ENCODE measurements at regions not wholly inside any gene's neighbourhood (a gene's known extent, or its start where the extent isn't known, plus 50 kb on each side); places are given as distances from the start of the nearest gene placed in this dataset.

- H3K4me1 Mint-ChIP-seq (ENCODE audit: low read depth) = no peaks in the 10 kb centered on the region
- DNase-seq (ENCODE audit: low spot score) = no peak
- H3K36me3 Mint-ChIP-seq (ENCODE audit: low read depth) = no peaks in the 10 kb centered on the region
- H3K4me3 Mint-ChIP-seq (ENCODE audit: low read depth) = no peak overlapping the region
- intact Hi-C loops (cut with micrococcal nuclease) = no loop called here
- no peaks in the 10 kb centered on the region for H3K9me3 Mint-ChIP-seq
- peaks cover 8% of the 10 kb centered on the region for H3K27me3 Mint-ChIP-seq (ENCODE audit: low read depth)
- no peak overlapping the region for H3K27ac Mint-ChIP-seq
Measured at GRCh38 chr5:152499814-152500535, 94.9 kb upstream of the NMUR2 start.

GRCh38 chr5:152501294-152501693 is 96.2 kb upstream of the NMUR2 start:
- intact Hi-C loops (cut with micrococcal nuclease) = no loop called here
- no peaks in the 10 kb centered on the region for H3K36me3 Mint-ChIP-seq (ENCODE audit: low read depth)
- no peak for DNase-seq (ENCODE audit: low spot score)
- H3K4me3 Mint-ChIP-seq (ENCODE audit: low read depth) = no peak overlapping the region
- peaks cover 2% of the 10 kb centered on the region for H3K27me3 Mint-ChIP-seq (ENCODE audit: low read depth)
- H3K9me3 Mint-ChIP-seq = no peaks in the 10 kb centered on the region
- no peak overlapping the region for H3K27ac Mint-ChIP-seq
- H3K4me1 Mint-ChIP-seq (ENCODE audit: low read depth) = peaks cover 2% of the 10 kb centered on the region

- DNase-seq (ENCODE audit: low spot score) = no peak
- intact Hi-C loops (cut with micrococcal nuclease) = no loop called here
Measured at GRCh38 chr5:152503206-152503605, 98.1 kb upstream of the NMUR2 start.

GRCh38 chr5:152505442-152506042 is 100.5 kb upstream of the NMUR2 start:
- intact Hi-C loops (cut with micrococcal nuclease) = no loop called here
- Mint-ChIP-seq H3K36me3 (ENCODE audit: low read depth) (no peaks in the 10 kb centered on the region), H3K27me3 (ENCODE audit: low read depth) (peaks cover 6% of the 10 kb centered on the region), H3K4me1 (ENCODE audit: low read depth) (peaks cover 4% of the 10 kb centered on the region), H3K9me3 (no peaks in the 10 kb centered on the region), H3K27ac (no peak overlapping the region), H3K4me3 (ENCODE audit: low read depth) (no peak overlapping the region)
- no peak for DNase-seq (ENCODE audit: low spot score)

More at GRCh38 chr5:152503206-152503605, 98.1 kb upstream of the NMUR2 start:
- no peaks in the 10 kb centered on the region for H3K36me3 Mint-ChIP-seq (ENCODE audit: low read depth)
- peaks cover 4% of the 10 kb centered on the region for H3K27me3 Mint-ChIP-seq (ENCODE audit: low read depth)
- no peak overlapping the region for H3K27ac Mint-ChIP-seq
- H3K4me1 Mint-ChIP-seq (ENCODE audit: low read depth) = peaks cover 2% of the 10 kb centered on the region
- no peak overlapping the region for H3K4me3 Mint-ChIP-seq (ENCODE audit: low read depth)
- no peaks in the 10 kb centered on the region for H3K9me3 Mint-ChIP-seq

GRCh38 chr5:152511120-152511519 is 106.0 kb upstream of the NMUR2 start:
- intact Hi-C loops (cut with micrococcal nuclease) = no loop called here
- no peak overlapping the region for H3K4me3 Mint-ChIP-seq (ENCODE audit: low read depth)
- no peaks in the 10 kb centered on the region for H3K36me3 Mint-ChIP-seq (ENCODE audit: low read depth)
- peaks cover 2% of the 10 kb centered on the region for H3K4me1 Mint-ChIP-seq (ENCODE audit: low read depth)
- no peaks in the 10 kb centered on the region for H3K9me3 Mint-ChIP-seq
- H3K27me3 Mint-ChIP-seq (ENCODE audit: low read depth) = peaks cover 14% of the 10 kb centered on the region
- H3K27ac Mint-ChIP-seq = no peak overlapping the region
- DNase-seq (ENCODE audit: low spot score) = no peak

GRCh38 chr5:152511531-152512132 is 106.6 kb upstream of the NMUR2 start:
- Mint-ChIP-seq H3K27ac (no peak overlapping the region), H3K27me3 (ENCODE audit: low read depth) (peaks cover 14% of the 10 kb centered on the region), H3K9me3 (no peaks in the 10 kb centered on the region), H3K36me3 (ENCODE audit: low read depth) (no peaks in the 10 kb centered on the region), H3K4me1 (ENCODE audit: low read depth) (peaks cover 2% of the 10 kb centered on the region), H3K4me3 (ENCODE audit: low read depth) (no peak overlapping the region)
- intact Hi-C loops (cut with micrococcal nuclease) = no loop called here
- DNase-seq (ENCODE audit: low spot score) = no peak

GRCh38 chr5:152514827-152515397 is 109.8 kb upstream of the NMUR2 start:
- no peak overlapping the region for H3K27ac Mint-ChIP-seq
- peaks cover 8% of the 10 kb centered on the region for H3K27me3 Mint-ChIP-seq (ENCODE audit: low read depth)
- H3K4me3 Mint-ChIP-seq (ENCODE audit: low read depth) = no peak overlapping the region
- DNase-seq (ENCODE audit: low spot score) = no peak
- intact Hi-C loops (cut with micrococcal nuclease) = no loop called here
- no peaks in the 10 kb centered on the region for H3K36me3 Mint-ChIP-seq (ENCODE audit: low read depth)
- H3K4me1 Mint-ChIP-seq (ENCODE audit: low read depth) = peaks cover under 1% of the 10 kb centered on the region
- no peaks in the 10 kb centered on the region for H3K9me3 Mint-ChIP-seq

GRCh38 chr5:152523964-152524363 is 118.9 kb upstream of the NMUR2 start:
- no peak overlapping the region for H3K27ac Mint-ChIP-seq
- peaks cover 19% of the 10 kb centered on the region for H3K4me1 Mint-ChIP-seq (ENCODE audit: low read depth)
- no peak overlapping the region for H3K4me3 Mint-ChIP-seq (ENCODE audit: low read depth)
- no peaks in the 10 kb centered on the region for H3K9me3 Mint-ChIP-seq
- H3K36me3 Mint-ChIP-seq (ENCODE audit: low read depth) = no peaks in the 10 kb centered on the region
- peaks cover 25% of the 10 kb centered on the region for H3K27me3 Mint-ChIP-seq (ENCODE audit: low read depth)
- DNase-seq (ENCODE audit: low spot score) = no peak
- intact Hi-C loops (cut with micrococcal nuclease) = loop anchor here (10.0 kb wide), 1 partner anchor 831 kb away; no protein-coding TSS in a partner anchor

- intact Hi-C loops (cut with micrococcal nuclease) = loop anchor here (10.0 kb wide), 1 partner anchor 827 kb away; no protein-coding TSS in a partner anchor
- Mint-ChIP-seq H3K27ac (peak overlapping the region; percentile 77), H3K27me3 (ENCODE audit: low read depth) (peaks cover 22% of the 10 kb centered on the region), H3K9me3 (no peaks in the 10 kb centered on the region), H3K4me1 (ENCODE audit: low read depth) (peaks cover 23% of the 10 kb centered on the region), H3K4me3 (ENCODE audit: low read depth) (peak overlapping the region; percentile 50), H3K36me3 (ENCODE audit: low read depth) (no peaks in the 10 kb centered on the region)
- no peak for DNase-seq (ENCODE audit: low spot score)
Measured at GRCh38 chr5:152527358-152528052, 122.4 kb upstream of the NMUR2 start.

GRCh38 chr5:152529440-152529839 is 124.4 kb upstream of the NMUR2 start:
- intact Hi-C loops (cut with micrococcal nuclease) = loop anchor here (10.0 kb wide), 1 partner anchor 825 kb away; no protein-coding TSS in a partner anchor
- peaks cover 21% of the 10 kb centered on the region for H3K27me3 Mint-ChIP-seq (ENCODE audit: low read depth)
- H3K27ac Mint-ChIP-seq = no peak overlapping the region
- H3K36me3 Mint-ChIP-seq (ENCODE audit: low read depth) = no peaks in the 10 kb centered on the region
- H3K4me3 Mint-ChIP-seq (ENCODE audit: low read depth) = no peak overlapping the region
- no peak for DNase-seq (ENCODE audit: low spot score)
- no peaks in the 10 kb centered on the region for H3K9me3 Mint-ChIP-seq
- peaks cover 23% of the 10 kb centered on the region for H3K4me1 Mint-ChIP-seq (ENCODE audit: low read depth)

- H3K36me3 Mint-ChIP-seq (ENCODE audit: low read depth) = no peaks in the 10 kb centered on the region
- intact Hi-C loops (cut with micrococcal nuclease) = loop anchor here (1.0 to 2.0 kb wide), 2 partner anchors 616 to 1433 kb away; no protein-coding TSS in a partner anchor
- H3K27me3 Mint-ChIP-seq (ENCODE audit: low read depth) = peaks cover 12% of the 10 kb centered on the region
- no peaks in the 10 kb centered on the region for H3K9me3 Mint-ChIP-seq
- H3K27ac Mint-ChIP-seq = no peak overlapping the region
- H3K4me1 Mint-ChIP-seq (ENCODE audit: low read depth) = peaks cover 9% of the 10 kb centered on the region
- DNase-seq (ENCODE audit: low spot score) = no peak
- H3K4me3 Mint-ChIP-seq (ENCODE audit: low read depth) = no peak overlapping the region
Measured at GRCh38 chr5:152532714-152533113, 127.6 kb upstream of the NMUR2 start.

- DNase-seq (ENCODE audit: low spot score) = no peak
- Mint-ChIP-seq H3K4me1 (ENCODE audit: low read depth) (no peaks in the 10 kb centered on the region), H3K36me3 (ENCODE audit: low read depth) (no peaks in the 10 kb centered on the region), H3K27me3 (ENCODE audit: low read depth) (peaks cover 13% of the 10 kb centered on the region), H3K4me3 (ENCODE audit: low read depth) (no peak overlapping the region), H3K9me3 (no peaks in the 10 kb centered on the region), H3K27ac (no peak overlapping the region)
- intact Hi-C loops (cut with micrococcal nuclease) = no loop called here
Measured at GRCh38 chr5:152534641-152535040, 129.6 kb upstream of the NMUR2 start.

All from activated T-helper 2 cell treated with anti-CD3 and anti-CD28 coated beads, Interferon-gamma antibody, Interleukin-2, Interleukin-4, amounts not matched to agents 10 μg/mL and 5 μg/mL and 100 μg/mL, durations not matched to agents 14 hours and 24 hours and 36 hours (primary cell).